GM19238 (cell line): ENCODE measurements at regions not wholly inside any gene's neighbourhood (a gene's known extent, or its start where the extent isn't known, plus 50 kb on each side); places are given as distances from the start of the nearest gene placed in this dataset.

ENCODE experiments used
- DNase-seq: peaks from one replicate; pipeline ENCODE4 v3.0.0; 2011; ENCODE audit warnings: low spot score; ENCODE audit not compliant: insufficient read length

- no peak for DNase-seq
These were observed 537.7 kb upstream of the EEF2KMT start for GRCh38 chr16:5635331-5635730.

- DNase-seq: no peak
These were observed 537.1 kb upstream of the EEF2KMT start for GRCh38 chr16:5634666-5635180.

GRCh38 chr16:5633845-5634440, 536.3 kb upstream of the EEF2KMT start:
- DNase-seq: no peak

GRCh38 chr16:5622234-5622884, 524.8 kb upstream of the EEF2KMT start:
- DNase-seq: no peak

- DNase-seq: no peak
These were observed 524.2 kb upstream of the EEF2KMT start for GRCh38 chr16:5621826-5622225.

GRCh38 chr16:5619304-5619703, 521.7 kb upstream of the EEF2KMT start:
- no peak for DNase-seq

- DNase-seq: no peak
These were observed 519.2 kb upstream of the EEF2KMT start for GRCh38 chr16:5616841-5617240.

GRCh38 chr16:5615868-5616642, 518.5 kb upstream of the EEF2KMT start:
- peak; percentile 41 for DNase-seq

- DNase-seq: no peak
These were observed 509.6 kb upstream of the EEF2KMT start for GRCh38 chr16:5607169-5607568.

- DNase-seq: no peak
These were observed 507.8 kb upstream of the EEF2KMT start for GRCh38 chr16:5605404-5605803.

GRCh38 chr16:5604770-5605169, 507.2 kb upstream of the EEF2KMT start:
- DNase-seq: no peak

- no peak for DNase-seq
These were observed 506.2 kb upstream of the EEF2KMT start for GRCh38 chr16:5603836-5604235.

- no peak for DNase-seq
These were observed 504.4 kb upstream of the EEF2KMT start for GRCh38 chr16:5601957-5602356.

GRCh38 chr16:5598793-5599192, 501.2 kb upstream of the EEF2KMT start:
- DNase-seq: no peak

GRCh38 chr16:5595849-5596248, 498.3 kb upstream of the EEF2KMT start:
- DNase-seq: no peak

GRCh38 chr16:5590416-5590815, 492.8 kb upstream of the EEF2KMT start:
- no peak for DNase-seq

GRCh38 chr16:5589812-5590373, 492.3 kb upstream of the EEF2KMT start:
- no peak for DNase-seq

GRCh38 chr16:5584109-5584508, 486.5 kb upstream of the EEF2KMT start:
- no peak for DNase-seq

GRCh38 chr16:5582529-5582928, 484.9 kb upstream of the EEF2KMT start:
- DNase-seq: no peak

- no peak for DNase-seq
These were observed 484.3 kb upstream of the EEF2KMT start for GRCh38 chr16:5581908-5582307.

- no peak for DNase-seq
These were observed 483.8 kb upstream of the EEF2KMT start for GRCh38 chr16:5581428-5581827.

- DNase-seq: no peak
These were observed 483.2 kb upstream of the EEF2KMT start for GRCh38 chr16:5580772-5581171.
